WTC11 (cell line): ENCODE measurements at regions not wholly inside any gene's neighbourhood (a gene's known extent, or its start where the extent isn't known, plus 50 kb on each side); places are given as distances from the start of the nearest gene placed in this dataset.

Source experiments
- E2F5 ChIP-seq: sonication (generic); formaldehyde crosslinking; IDR thresholded peaks from 2 replicates; pipeline ENCODE4 v1.8.1; 2022; ENCODE audit warnings: mild to moderate bottlenecking, moderate library complexity, missing genetic modification reagents
- MXD4 ChIP-seq: fragments of 250-450 bp; sonication (Bioruptor Pico); IDR thresholded peaks from 2 replicates; pipeline ENCODE4 v1.8.0; 2021; ENCODE audit warnings: mild to moderate bottlenecking, moderate library complexity, borderline replicate concordance

GRCh38 chr3:107008213-107008612 lies 369.0 kb upstream of the CCDC54 start:
- TF ChIP-seq MXD4 (no peak), E2F5 (CRISPR knock-in tag) (no peak)
